Activated CD8-positive, alpha-beta T cell treated with anti-CD3 and anti-CD28 coated beads for 36 hours (primary cell): ENCODE measurements at regions not wholly inside any gene's neighbourhood (a gene's known extent, or its start where the extent isn't known, plus 50 kb on each side); places are given as distances from the start of the nearest gene placed in this dataset.

Source experiments
- ATAC-seq: fragments of 200-7000 bp; cut with Tn5 transposase; one replicate; pipeline ENCODE4 v1.10.0; 2021; ENCODE audit warnings: mild to moderate bottlenecking, moderate library complexity
- CTCF ChIA-PET: fragments of 350-600 bp; sonication (Branson Sonifier 250); formaldehyde crosslinking; loops from one replicate; lab custom pipeline; 2021; ENCODE audit warnings: antibody characterized with exemption; lab: Charles Lee
- POLR2A ChIA-PET: fragments of 350-600 bp; sonication (Branson Sonifier 250); formaldehyde crosslinking; loops from one replicate; lab custom pipeline; 2021; ENCODE audit warnings: antibody characterized with exemption; lab: Charles Lee
- DNase-seq: peaks from one replicate; pipeline ENCODE4 v3.0.0-alpha.2; 2020
- H3K27ac Mint-ChIP-seq: one replicate; pipeline ENCODE4 v1.8.0; 2021; ENCODE audit warnings: mild to moderate bottlenecking, mixed read lengths
- H3K27me3 Mint-ChIP-seq: one replicate; pipeline ENCODE4 v1.8.0; 2021; ENCODE audit warnings: mixed read lengths
- H3K36me3 Mint-ChIP-seq: one replicate; pipeline ENCODE4 v1.8.0; 2021; ENCODE audit warnings: low read depth, mixed read lengths
- H3K4me1 Mint-ChIP-seq: one replicate; pipeline ENCODE4 v1.8.0; 2021; ENCODE audit warnings: low read depth, mixed read lengths
- H3K4me3 Mint-ChIP-seq: one replicate; pipeline ENCODE4 v1.8.0; 2021; ENCODE audit warnings: mild to moderate bottlenecking, moderate library complexity, mixed read lengths
- H3K9me3 Mint-ChIP-seq: one replicate; pipeline ENCODE4 v1.8.0; 2021; ENCODE audit warnings: mixed read lengths
- CTCF ChIP-seq: fragments of 200-600 bp; IDR thresholded peaks from one replicate; pipeline ENCODE4 v1.8.0; 2022; ENCODE audit warnings: antibody characterized with exemption, mild to moderate bottlenecking
- intact Hi-C: fragments of 100-400 bp; cut with micrococcal nuclease; formaldehyde crosslinking; loops from one replicate; pipeline ENCODE4 v1.10.0; 2022

DNA sequence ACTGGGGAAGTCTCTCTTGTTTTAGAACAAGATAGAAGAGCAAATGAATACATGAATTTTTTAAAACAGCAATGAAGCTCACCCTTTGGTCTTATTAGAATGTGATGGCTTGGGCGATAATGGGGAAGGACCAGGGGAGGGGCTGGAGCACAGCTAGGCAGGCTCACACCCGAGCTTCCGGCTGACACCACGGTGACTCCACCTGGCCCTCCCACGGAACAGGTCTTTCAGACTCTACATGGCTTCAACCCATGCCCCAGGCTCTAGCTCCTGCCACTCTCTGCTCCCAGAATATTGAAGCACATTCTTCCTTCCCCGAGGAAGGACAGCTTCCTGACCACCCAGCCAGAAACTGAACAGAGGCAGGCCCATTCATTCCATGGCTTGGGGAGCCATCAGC, 127.5 kb upstream of the AGAP1 start:
- Mint-ChIP-seq H3K4me1 (no peaks in the 10 kb centered on the region), H3K4me3 (no peak overlapping the region), H3K27me3 (peaks cover 6% of the 10 kb centered on the region), H3K36me3 (no peaks in the 10 kb centered on the region), H3K27ac (no peak overlapping the region), H3K9me3 (no peaks in the 10 kb centered on the region)
- TF ChIP-seq CTCF = no peak
- POLR2A ChIA-PET = no interaction called here
- no peak for DNase-seq
- no peak for ATAC-seq
- intact Hi-C loops = no loop called here
- CTCF ChIA-PET = no interaction called here

DNA sequence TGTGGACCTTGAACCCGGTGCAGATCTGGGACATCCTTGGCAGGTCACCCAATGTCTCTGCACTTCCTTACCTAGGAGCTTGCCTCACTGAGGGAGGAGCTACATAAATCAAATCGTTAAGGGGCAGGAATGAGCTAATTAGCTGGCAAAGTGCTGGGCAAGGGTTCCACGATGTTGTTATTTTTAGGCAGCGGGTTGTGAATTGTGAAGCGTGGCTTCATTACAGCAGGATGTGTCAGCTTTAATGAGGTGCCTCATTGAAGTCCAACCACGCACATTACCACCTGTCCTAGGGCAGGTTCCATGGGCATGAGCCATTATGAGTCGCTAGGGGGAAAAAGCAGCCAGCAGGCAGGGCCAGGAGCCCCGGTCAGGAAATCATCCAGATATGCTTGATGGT, 127.0 kb upstream of the AGAP1 start:
- no peak overlapping the region for H3K4me3 Mint-ChIP-seq
- H3K27ac Mint-ChIP-seq = no peak overlapping the region
- intact Hi-C loops = no loop called here
- H3K4me1 Mint-ChIP-seq = no peaks in the 10 kb centered on the region
- ATAC-seq = no peak
- ChIA-PET CTCF (no interaction called here), POLR2A (no interaction called here)
- DNase-seq = no peak
- no peak for TF ChIP-seq CTCF
- H3K27me3 Mint-ChIP-seq = peaks cover 6% of the 10 kb centered on the region
- no peaks in the 10 kb centered on the region for H3K36me3 Mint-ChIP-seq
- no peaks in the 10 kb centered on the region for H3K9me3 Mint-ChIP-seq

DNA sequence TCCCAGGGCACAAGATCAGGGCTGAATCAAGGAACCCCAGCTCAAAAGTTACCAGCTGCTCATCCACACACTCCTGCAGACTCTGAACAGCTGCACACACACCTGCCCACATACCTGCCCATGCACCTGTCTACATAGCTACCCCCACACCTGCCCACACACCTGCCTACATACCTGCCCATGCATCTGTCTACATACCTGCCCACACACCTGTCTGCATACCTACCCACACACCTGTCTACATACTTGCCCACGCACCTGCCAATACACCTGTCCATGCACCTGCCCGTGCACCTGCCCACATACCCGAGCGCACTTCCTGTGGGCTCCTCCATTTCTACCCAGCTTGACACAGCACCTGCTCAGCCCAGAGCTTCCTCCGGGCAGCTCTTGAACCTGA, 122.8 kb upstream of the AGAP1 start:
- H3K9me3 Mint-ChIP-seq = no peaks in the 10 kb centered on the region
- POLR2A ChIA-PET = no interaction called here
- intact Hi-C loops = no loop called here
- DNase-seq (no peak), ATAC-seq (no peak)
- peaks cover 6% of the 10 kb centered on the region for H3K27me3 Mint-ChIP-seq
- H3K4me3 Mint-ChIP-seq = no peak overlapping the region
- H3K4me1 Mint-ChIP-seq = no peaks in the 10 kb centered on the region
- H3K36me3 Mint-ChIP-seq = no peaks in the 10 kb centered on the region
- no peak overlapping the region for H3K27ac Mint-ChIP-seq
- no peak for TF ChIP-seq CTCF
- CTCF ChIA-PET = no interaction called here

- peaks cover 6% of the 10 kb centered on the region for H3K27me3 Mint-ChIP-seq
- DNase-seq (no peak), ATAC-seq (no peak)
- H3K36me3 Mint-ChIP-seq = no peaks in the 10 kb centered on the region
- ChIA-PET CTCF (no interaction called here), POLR2A (no interaction called here)
- H3K27ac Mint-ChIP-seq = no peak overlapping the region
- H3K4me1 Mint-ChIP-seq = no peaks in the 10 kb centered on the region
- no peak for TF ChIP-seq CTCF
- H3K4me3 Mint-ChIP-seq = no peak overlapping the region
- intact Hi-C loops = no loop called here
- H3K9me3 Mint-ChIP-seq = no peaks in the 10 kb centered on the region
Observed at GRCh38 chr2:235373171-235373570, 120.7 kb upstream of the AGAP1 start.

DNA sequence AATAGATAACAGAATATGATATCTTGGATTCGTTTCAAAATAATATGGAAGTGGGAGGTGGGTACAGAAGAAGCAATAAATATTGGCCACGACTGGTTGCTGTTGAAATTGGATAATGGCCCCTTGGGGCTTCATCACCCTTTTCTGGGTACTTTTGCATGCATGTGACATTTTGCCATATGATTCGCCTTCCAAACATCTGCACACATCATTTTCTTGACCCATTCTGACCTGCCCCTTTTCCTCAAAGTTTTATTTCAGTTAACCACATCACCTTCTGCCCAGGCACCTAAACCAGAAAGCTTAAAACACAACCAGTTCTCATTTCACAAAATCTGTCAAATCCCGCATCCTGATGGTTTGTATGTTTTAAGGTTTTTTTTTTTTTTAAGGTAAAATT, 116.7 kb upstream of the AGAP1 start:
- peaks cover 17% of the 10 kb centered on the region for H3K27me3 Mint-ChIP-seq
- ChIA-PET POLR2A (no interaction called here), CTCF (no interaction called here)
- no peak overlapping the region for H3K4me3 Mint-ChIP-seq
- intact Hi-C loops = no loop called here
- DNase-seq = no peak
- H3K4me1 Mint-ChIP-seq = no peaks in the 10 kb centered on the region
- H3K9me3 Mint-ChIP-seq = no peaks in the 10 kb centered on the region
- no peak for TF ChIP-seq CTCF
- ATAC-seq = no peak
- no peaks in the 10 kb centered on the region for H3K36me3 Mint-ChIP-seq
- no peak overlapping the region for H3K27ac Mint-ChIP-seq
